HepG2 (cell line): ENCODE measurements at regions not wholly inside any gene's neighbourhood (a gene's known extent, or its start where the extent isn't known, plus 50 kb on each side); places are given as distances from the start of the nearest gene placed in this dataset.
A peak's percentile ranks its signal among the peaks of the same experiment; 100 is the strongest.

ENCODE experiments used
- CCAR2 ChIP-seq: fragments of 200-400 bp; formaldehyde crosslinking; optimal IDR thresholded peaks from 2 replicates; pipeline ENCODE3; 2018; ENCODE audit warnings: low read depth, mild to moderate bottlenecking, low read length, moderate library complexity
- FOXC1 ChIP-seq: sonication (generic); formaldehyde crosslinking; IDR thresholded peaks from 2 replicates; pipeline ENCODE4 v1.8.0; 2022; ENCODE audit warnings: mild to moderate bottlenecking, missing genetic modification reagents, borderline replicate concordance
- GATAD2A ChIP-seq: IDR thresholded peaks from 2 replicates; pipeline ENCODE4 v1.6.1; 2016
- HINFP ChIP-seq: sonication (generic); formaldehyde crosslinking; IDR thresholded peaks from 2 replicates; pipeline ENCODE4 v1.4.0; 2020; ENCODE audit warnings: low read depth, mild to moderate bottlenecking, missing genetic modification reagents
- NFATC3 ChIP-seq: sonication (generic); formaldehyde crosslinking; IDR thresholded peaks from 2 replicates; pipeline ENCODE4 v1.5.1; 2020; ENCODE audit warnings: mild to moderate bottlenecking, missing genetic modification reagents
- NR2F6 ChIP-seq, 2 experiments: IDR thresholded peaks; 2 replicates each; pipeline ENCODE4 v1.6.1; 2016; ENCODE audit warnings: antibody characterized with exemption in 1 of 2, mild to moderate bottlenecking in 1 of 2
- PATZ1 ChIP-seq: sonication (generic); formaldehyde crosslinking; IDR thresholded peaks from 2 replicates; pipeline ENCODE4 v1.4.0; 2020; ENCODE audit warnings: missing genetic modification reagents
- POGK ChIP-seq: sonication (generic); formaldehyde crosslinking; conservative IDR thresholded peaks from 2 replicates; pipeline ENCODE4 v1.8.0; 2022; ENCODE audit warnings: mild to moderate bottlenecking, moderate library complexity, missing genetic modification reagents
- SNRNP70 ChIP-seq: fragments of 200-400 bp; formaldehyde crosslinking; IDR thresholded peaks from 2 replicates; pipeline ENCODE4 v1.6.1; 2017; ENCODE audit warnings: mild to moderate bottlenecking, low read depth, low read length, moderate library complexity
- STAT5B ChIP-seq: sonication (generic); formaldehyde crosslinking; IDR thresholded peaks from 2 replicates; pipeline ENCODE4 v1.4.0; 2020; ENCODE audit warnings: missing genetic modification reagents
- TGIF2 ChIP-seq: IDR thresholded peaks from 2 replicates; pipeline ENCODE4 v1.6.1; 2016; ENCODE audit warnings: control low read depth, missing compliant biosample characterization
- ZBTB20 ChIP-seq: sonication (generic); formaldehyde crosslinking; IDR thresholded peaks from 2 replicates; pipeline ENCODE4 v1.8.1; 2023; ENCODE audit warnings: missing genetic modification reagents, low read depth, mild to moderate bottlenecking, borderline replicate concordance
- ZNF274 ChIP-seq: sonication (generic); formaldehyde crosslinking; IDR thresholded peaks from 2 replicates; pipeline ENCODE4 v1.5.1; 2020; ENCODE audit warnings: mild to moderate bottlenecking, missing genetic modification reagents
- ZNF512 ChIP-seq: sonication (generic); formaldehyde crosslinking; IDR thresholded peaks from 2 replicates; pipeline ENCODE4 v1.4.0; 2020; ENCODE audit warnings: mild to moderate bottlenecking, missing genetic modification reagents
- ZNF660 ChIP-seq: sonication (generic); formaldehyde crosslinking; IDR thresholded peaks from 2 replicates; pipeline ENCODE4 v1.5.1; 2020; ENCODE audit warnings: mild to moderate bottlenecking, low read depth, missing genetic modification reagents, borderline replicate concordance
- ZNF83 ChIP-seq: sonication (generic); formaldehyde crosslinking; IDR thresholded peaks from 2 replicates; pipeline ENCODE4 v1.4.0; 2020; ENCODE audit warnings: missing genetic modification reagents, mild to moderate bottlenecking, borderline replicate concordance
- TF ChIP-seq, protein P1 (sequence below): sonication (generic); formaldehyde crosslinking; IDR thresholded peaks from 2 replicates; pipeline ENCODE4 v1.5.0; 2020; ENCODE audit warnings: mild to moderate bottlenecking, missing genetic modification reagents
- TF ChIP-seq, protein P2 (sequence below): sonication (generic); formaldehyde crosslinking; IDR thresholded peaks from 2 replicates; pipeline ENCODE4 v1.4.0; 2020; ENCODE audit warnings: mild to moderate bottlenecking, missing genetic modification reagents

GRCh38 chr13:40384976-40385857 is 281.2 kb downstream of the FOXO1 start (continued):
- TF ChIP-seq, protein P1, sequence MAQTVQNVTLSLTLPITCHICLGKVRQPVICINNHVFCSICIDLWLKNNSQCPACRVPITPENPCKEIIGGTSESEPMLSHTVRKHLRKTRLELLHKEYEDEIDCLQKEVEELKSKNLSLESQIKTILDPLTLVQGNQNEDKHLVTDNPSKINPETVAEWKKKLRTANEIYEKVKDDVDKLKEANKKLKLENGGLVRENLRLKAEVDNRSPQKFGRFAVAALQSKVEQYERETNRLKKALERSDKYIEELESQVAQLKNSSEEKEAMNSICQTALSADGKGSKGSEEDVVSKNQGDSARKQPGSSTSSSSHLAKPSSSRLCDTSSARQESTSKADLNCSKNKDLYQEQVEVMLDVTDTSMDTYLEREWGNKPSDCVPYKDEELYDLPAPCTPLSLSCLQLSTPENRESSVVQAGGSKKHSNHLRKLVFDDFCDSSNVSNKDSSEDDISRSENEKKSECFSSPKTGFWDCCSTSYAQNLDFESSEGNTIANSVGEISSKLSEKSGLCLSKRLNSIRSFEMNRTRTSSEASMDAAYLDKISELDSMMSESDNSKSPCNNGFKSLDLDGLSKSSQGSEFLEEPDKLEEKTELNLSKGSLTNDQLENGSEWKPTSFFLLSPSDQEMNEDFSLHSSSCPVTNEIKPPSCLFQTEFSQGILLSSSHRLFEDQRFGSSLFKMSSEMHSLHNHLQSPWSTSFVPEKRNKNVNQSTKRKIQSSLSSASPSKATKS (CRISPR knock-in tag) = no peak
- TF ChIP-seq ZNF274 (CRISPR knock-in tag) = no peak
- TF ChIP-seq HINFP (CRISPR knock-in tag) = no peak
- TF ChIP-seq SNRNP70 = no peak
- no peak for TF ChIP-seq CCAR2
- peak; percentile 52 for TF ChIP-seq PATZ1 (CRISPR knock-in tag)
- TF ChIP-seq TGIF2 (CRISPR knock-in tag) = no peak
- TF ChIP-seq STAT5B (CRISPR knock-in tag) = no peak
- no peak for TF ChIP-seq ZNF660 (CRISPR knock-in tag)
- peak; percentile 49; the same call in 1 of the 2 replicates for TF ChIP-seq GATAD2A (CRISPR knock-in tag)
- TF ChIP-seq NR2F6 (IDR thresholded peaks at IDR 0.05) = 0 out of 2 replicates have a peak, but pooled peaks have one; percentile 8
- peak; percentile 27; the same call in 1 of the 2 replicates for TF ChIP-seq NR2F6 (CRISPR knock-in tag; IDR thresholded peaks at IDR 0.05)
- peak; percentile 96 for TF ChIP-seq ZNF512 (CRISPR knock-in tag)
- no peak for TF ChIP-seq POGK
- TF ChIP-seq, protein P2, sequence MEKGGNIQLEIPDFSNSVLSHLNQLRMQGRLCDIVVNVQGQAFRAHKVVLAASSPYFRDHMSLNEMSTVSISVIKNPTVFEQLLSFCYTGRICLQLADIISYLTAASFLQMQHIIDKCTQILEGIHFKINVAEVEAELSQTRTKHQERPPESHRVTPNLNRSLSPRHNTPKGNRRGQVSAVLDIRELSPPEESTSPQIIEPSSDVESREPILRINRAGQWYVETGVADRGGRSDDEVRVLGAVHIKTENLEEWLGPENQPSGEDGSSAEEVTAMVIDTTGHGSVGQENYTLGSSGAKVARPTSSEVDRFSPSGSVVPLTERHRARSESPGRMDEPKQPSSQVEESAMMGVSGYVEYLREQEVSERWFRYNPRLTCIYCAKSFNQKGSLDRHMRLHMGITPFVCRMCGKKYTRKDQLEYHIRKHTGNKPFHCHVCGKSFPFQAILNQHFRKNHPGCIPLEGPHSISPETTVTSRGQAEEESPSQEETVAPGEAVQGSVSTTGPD = no peak
- TF ChIP-seq ZBTB20 (CRISPR knock-in tag) = no peak
- TF ChIP-seq NFATC3 (CRISPR knock-in tag) = no peak
- TF ChIP-seq FOXC1 = no peak
- TF ChIP-seq ZNF83 = no peak
